GM23338 (cell line): ENCODE measurements at regions not wholly inside any gene's neighbourhood (a gene's known extent, or its start where the extent isn't known, plus 50 kb on each side); places are given as distances from the start of the nearest gene placed in this dataset.
A peak's percentile ranks its signal among the peaks of the same experiment; 100 is the strongest.

Source experiments
- ATAC-seq: fragments of 200-7000 bp; cut with Tn5 transposase; 3 replicates; pipeline ENCODE4 v1.9.1; 2020
- DNase-seq: peaks from one replicate; pipeline ENCODE4 v3.0.0-alpha.2; 2015; ENCODE audit warnings: low spot score
- H2AFZ ChIP-seq: fragments of 200-600 bp; sonication (generic); 2 replicates; pipeline ENCODE4 v1.8.0; 2016; ENCODE audit warnings: antibody characterized with exemption, mild to moderate bottlenecking, moderate library complexity
- H3F3A ChIP-seq: fragments of 200-600 bp; sonication (generic); replicated peaks from 2 replicates; pipeline ENCODE4 v1.8.0; 2017; ENCODE audit warnings: antibody characterized with exemption, mixed run types, low read depth
- H3K27ac ChIP-seq: fragments of 200-600 bp; sonication (generic); 2 replicates; pipeline ENCODE4 v1.6.1; 2016; ENCODE audit warnings: low read depth
- H3K27me3 ChIP-seq: fragments of 200-600 bp; sonication (generic); 2 replicates; pipeline ENCODE4 v1.8.0; 2016; ENCODE audit warnings: mild to moderate bottlenecking, mixed run types, moderate library complexity; ENCODE audit not compliant: insufficient read depth
- H3K36me3 ChIP-seq: fragments of 200-600 bp; sonication (generic); 2 replicates; pipeline ENCODE4 v1.8.0; 2016; ENCODE audit warnings: mild to moderate bottlenecking; ENCODE audit not compliant: insufficient read depth
- H3K4me1 ChIP-seq: fragments of 200-600 bp; sonication (generic); 2 replicates; pipeline ENCODE4 v1.8.0; 2016; ENCODE audit warnings: mild to moderate bottlenecking, moderate library complexity; ENCODE audit not compliant: insufficient read depth
- H3K4me2 ChIP-seq: fragments of 200-600 bp; sonication (generic); 2 replicates; pipeline ENCODE4 v1.7.1; 2017; ENCODE audit warnings: mixed run types
- H3K4me3 ChIP-seq: fragments of 200-600 bp; sonication (generic); 2 replicates; pipeline ENCODE4 v1.6.1; 2016; ENCODE audit warnings: mixed run types
- H3K79me2 ChIP-seq: fragments of 200-600 bp; sonication (generic); replicated peaks from 2 replicates; pipeline ENCODE4 v1.8.0; 2017; ENCODE audit warnings: mild to moderate bottlenecking; ENCODE audit not compliant: insufficient read depth
- H3K9me2 ChIP-seq: fragments of 200-600 bp; sonication (generic); 2 replicates; pipeline ENCODE4 v1.8.0; 2017; ENCODE audit not compliant: insufficient read depth
- H4K20me1 ChIP-seq: fragments of 200-600 bp; sonication (generic); replicated peaks from 2 replicates; pipeline ENCODE4 v1.8.0; 2017; ENCODE audit warnings: mild to moderate bottlenecking; ENCODE audit not compliant: insufficient read depth
- H3K27ac Mint-ChIP-seq: 2 replicates; pipeline ENCODE4 v1.8.0; 2020; ENCODE audit warnings: inconsistent platforms, mild to moderate bottlenecking, moderate library complexity, mixed read lengths
- H3K27me3 Mint-ChIP-seq: 3 replicates; pipeline ENCODE4 v1.8.0; 2022; ENCODE audit warnings: low read depth, mild to moderate bottlenecking, moderate library complexity, mixed read lengths, inconsistent platforms; ENCODE audit not compliant: insufficient read depth, poor library complexity
- H3K36me3 Mint-ChIP-seq: 3 replicates; pipeline ENCODE4 v1.8.0; 2021; ENCODE audit warnings: low read depth, mild to moderate bottlenecking, inconsistent platforms, moderate library complexity, mixed read lengths
- H3K4me1 Mint-ChIP-seq: 3 replicates; pipeline ENCODE4 v1.8.0; 2020; ENCODE audit warnings: mild to moderate bottlenecking, inconsistent platforms, mixed read lengths
- H3K4me3 Mint-ChIP-seq: 3 replicates; pipeline ENCODE4 v1.8.0; 2021; ENCODE audit warnings: moderate library complexity, mild to moderate bottlenecking, inconsistent platforms, mixed read lengths
- H3K9me3 Mint-ChIP-seq: 3 replicates; pipeline ENCODE4 v1.8.0; 2020; ENCODE audit warnings: moderate library complexity, mild to moderate bottlenecking, inconsistent platforms, mixed read lengths
- CREB1 ChIP-seq: fragments of 250-450 bp; sonication (Bioruptor Pico); IDR thresholded peaks from 2 replicates; pipeline ENCODE4 v1.5.0; 2020; ENCODE audit warnings: low read depth, mild to moderate bottlenecking, moderate library complexity
- EZH2 ChIP-seq: fragments of 200-600 bp; sonication (generic); IDR thresholded peaks from one replicate; pipeline ENCODE4 v1.8.0; 2017; ENCODE audit warnings: antibody characterized with exemption, mild to moderate bottlenecking, low read depth; ENCODE audit not compliant: unreplicated experiment
- EZH2phosphoT487 ChIP-seq: fragments of 200-600 bp; sonication (generic); IDR thresholded peaks from one replicate; pipeline ENCODE4 v1.8.1; 2018; ENCODE audit warnings: antibody characterized with exemption; ENCODE audit not compliant: unreplicated experiment
- JUNB ChIP-seq: IDR thresholded peaks from one replicate; pipeline ENCODE4 v1.6.1; 2016; ENCODE audit warnings: antibody characterized with exemption; ENCODE audit not compliant: unreplicated experiment
- NANOG ChIP-seq: IDR thresholded peaks from 2 replicates; pipeline ENCODE4 v1.6.1; 2016; ENCODE audit warnings: antibody characterized with exemption, borderline replicate concordance
- POLR2AphosphoS5 ChIP-seq: IDR thresholded peaks from 2 replicates; pipeline ENCODE4 v1.6.1; 2016; ENCODE audit warnings: antibody characterized with exemption, low read depth
- STAT1 ChIP-seq: IDR thresholded peaks from one replicate; pipeline ENCODE4 v1.6.1; 2016; ENCODE audit warnings: antibody characterized with exemption; ENCODE audit not compliant: unreplicated experiment
- ZNF114 ChIP-seq: fragments of 250-450 bp; sonication (Bioruptor Pico); IDR thresholded peaks from 2 replicates; pipeline ENCODE4 v1.5.0; 2020; ENCODE audit warnings: mild to moderate bottlenecking, moderate library complexity
- ZNF331 ChIP-seq: fragments of 250-450 bp; sonication (Bioruptor Pico); IDR thresholded peaks from 2 replicates; pipeline ENCODE4 v1.5.0; 2020; ENCODE audit warnings: low read depth, mild to moderate bottlenecking, moderate library complexity
- TF ChIP-seq, protein P1 (sequence below): fragments of 250-450 bp; sonication (Bioruptor Pico); IDR thresholded peaks from 2 replicates; pipeline ENCODE4 v1.5.0; 2020; ENCODE audit warnings: mild to moderate bottlenecking, moderate library complexity
- TF ChIP-seq, protein P2 (sequence below): IDR thresholded peaks from one replicate; pipeline ENCODE4 v1.6.1; 2018; ENCODE audit warnings: antibody characterized with exemption; ENCODE audit not compliant: unreplicated experiment
- TF ChIP-seq, protein P3 (sequence below), 2 experiments: fragments of 200-600 bp in 1 of 2; sonication (generic) in 1 of 2; conservative IDR thresholded peaks; 2 replicates each; pipeline versions ENCODE4 v1.5.1 to v1.6.1; 2016 to 2017; ENCODE audit warnings: antibody characterized with exemption in 2 of 2, low read depth in 2 of 2, mild to moderate bottlenecking in 2 of 2, moderate library complexity in 1 of 2
- TF ChIP-seq, protein P4 (sequence below): IDR thresholded peaks from 2 replicates; pipeline ENCODE4 v1.6.1; 2016; ENCODE audit warnings: antibody characterized with exemption

DNA sequence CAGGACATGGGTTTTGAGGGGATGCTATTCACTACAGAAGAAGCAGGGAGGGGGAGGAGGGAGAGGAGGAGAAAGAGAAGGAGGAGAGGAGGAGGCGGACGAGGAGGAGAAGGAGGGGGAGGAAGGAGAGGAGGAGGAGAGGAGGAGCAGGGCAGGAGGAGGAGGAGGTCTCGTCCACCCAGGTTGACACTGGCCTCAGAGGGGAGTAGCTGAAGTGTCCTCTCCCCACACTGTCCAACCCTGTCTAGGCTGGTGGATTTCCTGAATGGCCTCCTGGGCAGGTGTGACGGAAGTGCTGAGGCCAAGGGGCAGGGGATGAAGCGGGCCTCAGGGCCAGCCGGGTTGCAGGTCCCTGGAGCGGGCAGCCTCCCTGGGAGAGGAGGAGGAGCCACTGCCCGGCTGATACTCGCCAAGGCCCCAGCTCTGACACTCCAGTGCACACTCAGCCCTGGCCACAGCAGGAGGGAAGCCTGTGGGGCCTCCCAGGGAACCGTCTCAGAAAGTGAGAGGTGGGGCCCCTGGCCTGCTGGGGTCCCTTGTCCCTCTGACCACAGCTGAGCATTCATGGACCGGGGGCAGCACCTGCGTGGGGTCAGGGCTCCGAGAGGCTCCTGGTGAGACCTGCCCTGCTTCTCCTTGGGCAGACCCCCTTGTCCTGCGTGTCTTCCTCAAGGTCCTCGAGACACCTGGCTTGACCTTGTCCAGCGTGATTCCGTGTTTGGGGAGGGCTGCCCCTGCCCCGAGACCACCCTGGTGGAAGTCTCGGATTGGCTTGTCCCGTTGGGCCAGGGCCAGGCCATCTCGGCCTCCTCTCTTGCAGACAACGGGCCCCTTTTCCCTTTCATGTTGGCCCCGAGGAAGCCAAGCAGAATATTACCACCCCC, 200.6 kb upstream of the CIBAR2 start:
- Histone ChIP-seq H3K79me2 (0 out of 2 replicates have a peak, but pooled peaks cover 5% of the 10 kb centered on the region), H3K4me1 (peaks cover 37% of the 10 kb centered on the region), H3K4me2 (0 out of 2 replicates have a peak overlapping the region, but pooled peaks have one; percentile 16), H4K20me1 (peaks cover 3% of the 10 kb centered on the region; the same call in 1 of the 2 replicates), H2AFZ (no peak overlapping the region), H3K4me3 (no peak overlapping the region), H3K9me2 (no peaks in the 10 kb centered on the region), H3K27me3 (no peaks in the 10 kb centered on the region), H3K27ac (no peak overlapping the region), H3K36me3 (no peaks in the 10 kb centered on the region), H3F3A (no peaks in the 10 kb centered on the region; the same call in none of the 2 replicates)
- no peaks in the 10 kb centered on the region; the same call in 2 of the 3 replicates for H3K9me3 Mint-ChIP-seq
- TF ChIP-seq EZH2 (no peak), CREB1 (CRISPR knock-in tag) (no peak), STAT1 (no peak), ZNF114 (no peak), ZNF331 (CRISPR knock-in tag) (no peak), EZH2phosphoT487 (no peak), NANOG (no peak), POLR2AphosphoS5 (no peak), JUNB (no peak)
- TF ChIP-seq, protein P1, sequence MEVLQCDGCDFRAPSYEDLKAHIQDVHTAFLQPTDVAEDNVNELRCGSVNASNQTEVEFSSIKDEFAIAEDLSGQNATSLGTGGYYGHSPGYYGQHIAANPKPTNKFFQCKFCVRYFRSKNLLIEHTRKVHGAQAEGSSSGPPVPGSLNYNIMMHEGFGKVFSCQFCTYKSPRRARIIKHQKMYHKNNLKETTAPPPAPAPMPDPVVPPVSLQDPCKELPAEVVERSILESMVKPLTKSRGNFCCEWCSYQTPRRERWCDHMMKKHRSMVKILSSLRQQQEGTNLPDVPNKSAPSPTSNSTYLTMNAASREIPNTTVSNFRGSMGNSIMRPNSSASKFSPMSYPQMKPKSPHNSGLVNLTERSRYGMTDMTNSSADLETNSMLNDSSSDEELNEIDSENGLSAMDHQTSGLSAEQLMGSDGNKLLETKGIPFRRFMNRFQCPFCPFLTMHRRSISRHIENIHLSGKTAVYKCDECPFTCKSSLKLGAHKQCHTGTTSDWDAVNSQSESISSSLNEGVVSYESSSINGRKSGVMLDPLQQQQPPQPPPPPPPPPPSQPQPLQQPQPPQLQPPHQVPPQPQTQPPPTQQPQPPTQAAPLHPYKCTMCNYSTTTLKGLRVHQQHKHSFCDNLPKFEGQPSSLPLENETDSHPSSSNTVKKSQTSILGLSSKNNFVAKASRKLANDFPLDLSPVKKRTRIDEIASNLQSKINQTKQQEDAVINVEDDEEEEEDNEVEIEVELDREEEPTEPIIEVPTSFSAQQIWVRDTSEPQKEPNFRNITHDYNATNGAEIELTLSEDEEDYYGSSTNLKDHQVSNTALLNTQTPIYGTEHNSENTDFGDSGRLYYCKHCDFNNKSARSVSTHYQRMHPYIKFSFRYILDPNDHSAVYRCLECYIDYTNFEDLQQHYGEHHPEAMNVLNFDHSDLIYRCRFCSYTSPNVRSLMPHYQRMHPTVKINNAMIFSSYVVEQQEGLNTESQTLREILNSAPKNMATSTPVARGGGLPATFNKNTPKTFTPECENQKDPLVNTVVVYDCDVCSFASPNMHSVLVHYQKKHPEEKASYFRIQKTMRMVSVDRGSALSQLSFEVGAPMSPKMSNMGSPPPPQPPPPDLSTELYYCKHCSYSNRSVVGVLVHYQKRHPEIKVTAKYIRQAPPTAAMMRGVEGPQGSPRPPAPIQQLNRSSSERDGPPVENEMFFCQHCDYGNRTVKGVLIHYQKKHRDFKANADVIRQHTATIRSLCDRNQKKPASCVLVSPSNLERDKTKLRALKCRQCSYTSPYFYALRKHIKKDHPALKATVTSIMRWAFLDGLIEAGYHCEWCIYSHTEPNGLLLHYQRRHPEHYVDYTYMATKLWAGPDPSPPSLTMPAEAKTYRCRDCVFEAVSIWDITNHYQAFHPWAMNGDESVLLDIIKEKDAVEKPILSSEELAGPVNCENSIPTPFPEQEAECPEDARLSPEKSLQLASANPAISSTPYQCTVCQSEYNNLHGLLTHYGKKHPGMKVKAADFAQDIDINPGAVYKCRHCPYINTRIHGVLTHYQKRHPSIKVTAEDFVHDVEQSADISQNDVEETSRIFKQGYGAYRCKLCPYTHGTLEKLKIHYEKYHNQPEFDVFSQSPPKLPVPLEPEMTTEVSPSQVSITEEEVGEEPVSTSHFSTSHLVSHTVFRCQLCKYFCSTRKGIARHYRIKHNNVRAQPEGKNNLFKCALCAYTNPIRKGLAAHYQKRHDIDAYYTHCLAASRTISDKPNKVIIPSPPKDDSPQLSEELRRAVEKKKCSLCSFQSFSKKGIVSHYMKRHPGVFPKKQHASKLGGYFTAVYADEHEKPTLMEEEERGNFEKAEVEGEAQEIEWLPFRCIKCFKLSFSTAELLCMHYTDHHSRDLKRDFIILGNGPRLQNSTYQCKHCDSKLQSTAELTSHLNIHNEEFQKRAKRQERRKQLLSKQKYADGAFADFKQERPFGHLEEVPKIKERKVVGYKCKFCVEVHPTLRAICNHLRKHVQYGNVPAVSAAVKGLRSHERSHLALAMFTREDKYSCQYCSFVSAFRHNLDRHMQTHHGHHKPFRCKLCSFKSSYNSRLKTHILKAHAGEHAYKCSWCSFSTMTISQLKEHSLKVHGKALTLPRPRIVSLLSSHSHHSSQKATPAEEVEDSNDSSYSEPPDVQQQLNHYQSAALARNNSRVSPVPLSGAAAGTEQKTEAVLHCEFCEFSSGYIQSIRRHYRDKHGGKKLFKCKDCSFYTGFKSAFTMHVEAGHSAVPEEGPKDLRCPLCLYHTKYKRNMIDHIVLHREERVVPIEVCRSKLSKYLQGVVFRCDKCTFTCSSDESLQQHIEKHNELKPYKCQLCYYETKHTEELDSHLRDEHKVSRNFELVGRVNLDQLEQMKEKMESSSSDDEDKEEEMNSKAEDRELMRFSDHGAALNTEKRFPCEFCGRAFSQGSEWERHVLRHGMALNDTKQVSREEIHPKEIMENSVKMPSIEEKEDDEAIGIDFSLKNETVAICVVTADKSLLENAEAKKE = no peak
- TF ChIP-seq, protein P2, sequence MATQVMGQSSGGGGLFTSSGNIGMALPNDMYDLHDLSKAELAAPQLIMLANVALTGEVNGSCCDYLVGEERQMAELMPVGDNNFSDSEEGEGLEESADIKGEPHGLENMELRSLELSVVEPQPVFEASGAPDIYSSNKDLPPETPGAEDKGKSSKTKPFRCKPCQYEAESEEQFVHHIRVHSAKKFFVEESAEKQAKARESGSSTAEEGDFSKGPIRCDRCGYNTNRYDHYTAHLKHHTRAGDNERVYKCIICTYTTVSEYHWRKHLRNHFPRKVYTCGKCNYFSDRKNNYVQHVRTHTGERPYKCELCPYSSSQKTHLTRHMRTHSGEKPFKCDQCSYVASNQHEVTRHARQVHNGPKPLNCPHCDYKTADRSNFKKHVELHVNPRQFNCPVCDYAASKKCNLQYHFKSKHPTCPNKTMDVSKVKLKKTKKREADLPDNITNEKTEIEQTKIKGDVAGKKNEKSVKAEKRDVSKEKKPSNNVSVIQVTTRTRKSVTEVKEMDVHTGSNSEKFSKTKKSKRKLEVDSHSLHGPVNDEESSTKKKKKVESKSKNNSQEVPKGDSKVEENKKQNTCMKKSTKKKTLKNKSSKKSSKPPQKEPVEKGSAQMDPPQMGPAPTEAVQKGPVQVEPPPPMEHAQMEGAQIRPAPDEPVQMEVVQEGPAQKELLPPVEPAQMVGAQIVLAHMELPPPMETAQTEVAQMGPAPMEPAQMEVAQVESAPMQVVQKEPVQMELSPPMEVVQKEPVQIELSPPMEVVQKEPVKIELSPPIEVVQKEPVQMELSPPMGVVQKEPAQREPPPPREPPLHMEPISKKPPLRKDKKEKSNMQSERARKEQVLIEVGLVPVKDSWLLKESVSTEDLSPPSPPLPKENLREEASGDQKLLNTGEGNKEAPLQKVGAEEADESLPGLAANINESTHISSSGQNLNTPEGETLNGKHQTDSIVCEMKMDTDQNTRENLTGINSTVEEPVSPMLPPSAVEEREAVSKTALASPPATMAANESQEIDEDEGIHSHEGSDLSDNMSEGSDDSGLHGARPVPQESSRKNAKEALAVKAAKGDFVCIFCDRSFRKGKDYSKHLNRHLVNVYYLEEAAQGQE = no peak
- TF ChIP-seq, protein P3, sequence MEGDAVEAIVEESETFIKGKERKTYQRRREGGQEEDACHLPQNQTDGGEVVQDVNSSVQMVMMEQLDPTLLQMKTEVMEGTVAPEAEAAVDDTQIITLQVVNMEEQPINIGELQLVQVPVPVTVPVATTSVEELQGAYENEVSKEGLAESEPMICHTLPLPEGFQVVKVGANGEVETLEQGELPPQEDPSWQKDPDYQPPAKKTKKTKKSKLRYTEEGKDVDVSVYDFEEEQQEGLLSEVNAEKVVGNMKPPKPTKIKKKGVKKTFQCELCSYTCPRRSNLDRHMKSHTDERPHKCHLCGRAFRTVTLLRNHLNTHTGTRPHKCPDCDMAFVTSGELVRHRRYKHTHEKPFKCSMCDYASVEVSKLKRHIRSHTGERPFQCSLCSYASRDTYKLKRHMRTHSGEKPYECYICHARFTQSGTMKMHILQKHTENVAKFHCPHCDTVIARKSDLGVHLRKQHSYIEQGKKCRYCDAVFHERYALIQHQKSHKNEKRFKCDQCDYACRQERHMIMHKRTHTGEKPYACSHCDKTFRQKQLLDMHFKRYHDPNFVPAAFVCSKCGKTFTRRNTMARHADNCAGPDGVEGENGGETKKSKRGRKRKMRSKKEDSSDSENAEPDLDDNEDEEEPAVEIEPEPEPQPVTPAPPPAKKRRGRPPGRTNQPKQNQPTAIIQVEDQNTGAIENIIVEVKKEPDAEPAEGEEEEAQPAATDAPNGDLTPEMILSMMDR (conservative IDR thresholded peaks at IDR 0.05; ENCODE audit: low read depth in 2 of 2) = no peak
- TF ChIP-seq, protein P4, sequence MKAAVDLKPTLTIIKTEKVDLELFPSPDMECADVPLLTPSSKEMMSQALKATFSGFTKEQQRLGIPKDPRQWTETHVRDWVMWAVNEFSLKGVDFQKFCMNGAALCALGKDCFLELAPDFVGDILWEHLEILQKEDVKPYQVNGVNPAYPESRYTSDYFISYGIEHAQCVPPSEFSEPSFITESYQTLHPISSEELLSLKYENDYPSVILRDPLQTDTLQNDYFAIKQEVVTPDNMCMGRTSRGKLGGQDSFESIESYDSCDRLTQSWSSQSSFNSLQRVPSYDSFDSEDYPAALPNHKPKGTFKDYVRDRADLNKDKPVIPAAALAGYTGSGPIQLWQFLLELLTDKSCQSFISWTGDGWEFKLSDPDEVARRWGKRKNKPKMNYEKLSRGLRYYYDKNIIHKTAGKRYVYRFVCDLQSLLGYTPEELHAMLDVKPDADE = no peak
- H3K36me3 Mint-ChIP-seq = peaks cover 1% of the 10 kb centered on the region; the same call in 1 of the 3 replicates
- H3K4me1 Mint-ChIP-seq = peaks cover 71% of the 10 kb centered on the region
- no peak overlapping the region for H3K27ac Mint-ChIP-seq
- DNase-seq (no peak), ATAC-seq (peak; percentile 11)
- peak overlapping the region; percentile 26; the same call in 1 of the 3 replicates for H3K4me3 Mint-ChIP-seq
- H3K27me3 Mint-ChIP-seq = peaks cover 22% of the 10 kb centered on the region
